Osteocyte (in vitro differentiated cells): ENCODE measurements at regions not wholly inside any gene's neighbourhood (a gene's known extent, or its start where the extent isn't known, plus 50 kb on each side); places are given as distances from the start of the nearest gene placed in this dataset.

Source experiments
- DNase-seq: peaks from one replicate; pipeline ENCODE4 v3.0.0; 2021; ENCODE audit warnings: mixed read lengths; ENCODE audit not compliant: unreplicated experiment; ENCODE audit errors: extremely low spot score
- H3K27ac Mint-ChIP-seq: one replicate; pipeline ENCODE4 v1.8.0; 2021; ENCODE audit warnings: mild to moderate bottlenecking, mixed read lengths; ENCODE audit not compliant: unreplicated experiment
- H3K27me3 Mint-ChIP-seq: one replicate; pipeline ENCODE4 v1.8.0; 2021; ENCODE audit warnings: mixed read lengths; ENCODE audit not compliant: unreplicated experiment
- H3K36me3 Mint-ChIP-seq: one replicate; pipeline ENCODE4 v1.8.0; 2021; ENCODE audit warnings: mixed read lengths; ENCODE audit not compliant: unreplicated experiment
- H3K4me1 Mint-ChIP-seq: one replicate; pipeline ENCODE4 v1.8.0; 2021; ENCODE audit warnings: mixed read lengths; ENCODE audit not compliant: unreplicated experiment
- H3K4me3 Mint-ChIP-seq: one replicate; pipeline ENCODE4 v1.8.0; 2021; ENCODE audit warnings: mild to moderate bottlenecking, moderate library complexity, mixed read lengths; ENCODE audit not compliant: unreplicated experiment
- H3K9me3 Mint-ChIP-seq: one replicate; pipeline ENCODE4 v1.8.0; 2021; ENCODE audit warnings: mixed read lengths; ENCODE audit not compliant: unreplicated experiment
- TF ChIP-seq, protein P1 (sequence below): fragments of 200-600 bp; sonication (generic); IDR thresholded peaks from 2 replicates; pipeline ENCODE4 v1.5.0; 2021; ENCODE audit warnings: antibody characterized with exemption, mild to moderate bottlenecking, moderate library complexity

DNA sequence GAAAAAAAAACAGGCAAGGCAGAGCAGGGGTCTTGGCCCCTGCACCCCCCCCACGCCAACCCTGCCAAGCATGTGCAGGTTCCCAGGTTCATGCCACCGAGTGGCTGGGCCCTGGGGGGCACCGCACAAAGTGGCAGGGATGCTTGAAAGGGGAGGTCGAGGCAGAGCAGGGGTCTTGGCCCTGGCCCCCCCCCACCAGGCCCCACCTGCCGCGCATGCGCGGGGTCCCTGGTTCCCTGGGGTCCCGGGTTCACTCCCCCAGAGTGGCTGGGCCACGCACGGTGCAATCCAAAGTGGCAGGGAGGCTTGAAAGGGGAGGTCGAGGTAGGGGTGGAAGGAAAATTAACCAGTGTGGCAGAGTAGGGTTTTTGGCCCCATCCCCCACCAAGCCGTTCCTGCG lies 312.2 kb downstream of the ALG10 start:
- H3K9me3 Mint-ChIP-seq = peaks cover 6% of the 10 kb centered on the region
- H3K4me1 Mint-ChIP-seq = no peaks in the 10 kb centered on the region
- no peak for DNase-seq
- TF ChIP-seq, protein P1, sequence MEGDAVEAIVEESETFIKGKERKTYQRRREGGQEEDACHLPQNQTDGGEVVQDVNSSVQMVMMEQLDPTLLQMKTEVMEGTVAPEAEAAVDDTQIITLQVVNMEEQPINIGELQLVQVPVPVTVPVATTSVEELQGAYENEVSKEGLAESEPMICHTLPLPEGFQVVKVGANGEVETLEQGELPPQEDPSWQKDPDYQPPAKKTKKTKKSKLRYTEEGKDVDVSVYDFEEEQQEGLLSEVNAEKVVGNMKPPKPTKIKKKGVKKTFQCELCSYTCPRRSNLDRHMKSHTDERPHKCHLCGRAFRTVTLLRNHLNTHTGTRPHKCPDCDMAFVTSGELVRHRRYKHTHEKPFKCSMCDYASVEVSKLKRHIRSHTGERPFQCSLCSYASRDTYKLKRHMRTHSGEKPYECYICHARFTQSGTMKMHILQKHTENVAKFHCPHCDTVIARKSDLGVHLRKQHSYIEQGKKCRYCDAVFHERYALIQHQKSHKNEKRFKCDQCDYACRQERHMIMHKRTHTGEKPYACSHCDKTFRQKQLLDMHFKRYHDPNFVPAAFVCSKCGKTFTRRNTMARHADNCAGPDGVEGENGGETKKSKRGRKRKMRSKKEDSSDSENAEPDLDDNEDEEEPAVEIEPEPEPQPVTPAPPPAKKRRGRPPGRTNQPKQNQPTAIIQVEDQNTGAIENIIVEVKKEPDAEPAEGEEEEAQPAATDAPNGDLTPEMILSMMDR = no peak
- H3K27me3 Mint-ChIP-seq = no peaks in the 10 kb centered on the region
- no peaks in the 10 kb centered on the region for H3K36me3 Mint-ChIP-seq
- no peak overlapping the region for H3K27ac Mint-ChIP-seq
- H3K4me3 Mint-ChIP-seq = no peak overlapping the region

DNA sequence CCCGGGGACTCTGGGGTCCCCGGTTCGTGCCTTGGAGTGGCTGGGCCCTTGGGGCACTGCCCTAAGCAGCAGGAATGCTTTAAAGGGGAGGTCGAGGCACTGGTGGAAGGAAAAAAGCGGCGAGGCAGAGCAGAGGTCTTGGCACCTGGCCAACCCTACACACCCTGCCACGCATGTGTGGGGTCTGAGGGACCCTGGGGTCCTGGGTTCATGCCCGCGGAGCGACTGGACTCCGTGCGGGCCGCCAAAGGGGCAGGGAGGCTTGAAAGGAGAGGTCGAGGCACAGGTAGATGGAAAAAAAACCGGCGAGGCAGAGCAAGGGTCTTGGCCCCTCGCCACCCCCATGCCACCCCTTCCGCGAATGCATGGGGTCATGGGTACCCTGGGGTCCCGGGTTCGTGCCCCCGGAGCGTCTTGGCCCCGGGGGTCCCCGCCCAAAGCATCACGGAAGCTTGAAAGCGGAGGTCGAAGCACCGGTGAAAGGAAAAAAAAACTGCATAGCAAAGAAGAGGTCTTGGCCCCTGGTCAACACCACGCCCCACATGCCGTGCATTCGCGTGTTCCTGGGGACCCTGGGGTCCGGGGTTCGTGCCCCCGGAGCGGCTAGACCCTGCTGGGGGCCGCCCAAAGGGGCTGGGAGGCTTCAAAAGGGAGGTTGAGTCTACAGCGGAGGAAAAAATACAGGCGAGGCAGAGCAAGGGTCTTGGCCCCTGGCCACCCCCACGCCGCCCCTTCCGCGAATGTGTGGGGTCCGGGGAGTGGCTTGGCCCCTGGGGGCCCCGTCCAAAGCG lies 312.9 kb downstream of the ALG10 start:
- H3K27me3 Mint-ChIP-seq = no peaks in the 10 kb centered on the region
- DNase-seq = no peak
- H3K4me1 Mint-ChIP-seq = no peaks in the 10 kb centered on the region
- H3K36me3 Mint-ChIP-seq = no peaks in the 10 kb centered on the region
- H3K27ac Mint-ChIP-seq = no peak overlapping the region
- H3K9me3 Mint-ChIP-seq = peaks cover 6% of the 10 kb centered on the region
- no peak overlapping the region for H3K4me3 Mint-ChIP-seq
- TF ChIP-seq, protein P1 = no peak

DNA sequence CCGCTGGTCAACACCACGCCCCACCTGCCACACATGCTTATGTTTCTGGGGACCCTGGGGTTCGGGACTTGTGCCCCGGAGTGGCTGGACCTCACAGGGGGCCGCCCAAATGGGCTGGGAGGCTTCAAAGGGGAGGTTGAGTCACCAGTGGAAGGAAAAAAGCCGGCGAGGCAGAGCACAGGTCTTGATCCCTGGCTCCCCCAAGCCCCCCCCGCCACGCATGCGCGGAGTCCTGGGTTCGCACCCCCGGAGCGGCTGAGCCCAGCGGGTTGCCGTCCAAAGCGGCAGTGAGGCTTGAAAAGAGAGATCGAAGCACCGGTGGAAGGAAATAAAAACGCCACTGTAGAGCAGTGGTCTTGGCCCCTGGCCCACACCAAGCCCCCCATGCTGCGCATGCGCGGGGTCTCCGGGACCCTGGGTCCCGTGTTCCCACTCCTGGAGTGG lies 313.5 kb downstream of the ALG10 start:
- Mint-ChIP-seq H3K36me3 (no peaks in the 10 kb centered on the region), H3K27me3 (no peaks in the 10 kb centered on the region), H3K27ac (no peak overlapping the region), H3K4me3 (no peak overlapping the region), H3K9me3 (peaks cover 6% of the 10 kb centered on the region), H3K4me1 (no peaks in the 10 kb centered on the region)
- TF ChIP-seq, protein P1 = no peak
- no peak for DNase-seq

DNA sequence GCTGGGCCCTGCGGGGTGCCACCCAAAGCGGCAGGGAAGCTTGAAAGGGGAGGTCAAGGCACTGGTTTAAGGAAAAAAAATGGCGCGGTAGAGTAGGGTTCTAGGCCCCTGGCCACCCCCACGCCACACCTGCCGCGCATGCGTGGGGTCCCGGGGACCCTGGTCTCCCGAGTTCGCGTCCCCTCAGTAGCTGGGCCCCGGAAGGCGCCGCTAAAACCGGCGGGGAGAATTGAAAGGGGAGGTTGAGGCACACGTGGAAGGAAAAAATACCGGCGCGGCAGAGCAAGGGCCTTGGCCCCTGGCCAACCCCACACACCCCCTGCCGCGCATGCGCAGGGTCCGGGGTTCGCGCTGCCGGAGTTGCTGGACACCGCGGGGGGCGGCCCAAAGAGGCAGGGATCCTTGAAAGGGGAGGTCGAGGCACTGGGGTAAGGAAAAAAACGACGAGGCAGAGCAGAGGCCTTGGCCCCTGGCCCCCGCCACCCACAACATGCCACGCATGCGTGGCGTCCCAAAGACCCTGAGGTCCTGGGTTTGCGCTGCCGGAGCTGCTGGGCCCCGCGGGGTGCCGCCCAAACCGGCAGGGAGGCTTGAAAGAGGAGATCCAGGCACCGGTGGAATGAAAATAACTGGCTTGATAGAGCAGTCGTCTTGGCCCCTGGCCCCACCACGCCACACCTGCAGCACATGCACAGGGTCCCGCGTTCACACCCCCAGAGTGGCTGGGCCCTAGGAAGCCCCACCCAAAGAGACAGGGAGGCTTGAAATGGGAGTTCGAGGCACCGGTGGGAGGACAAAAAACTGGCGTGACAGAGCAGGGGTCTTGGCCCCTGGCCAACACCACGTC lies 314.5 kb downstream of the ALG10 start:
- Mint-ChIP-seq H3K4me1 (no peaks in the 10 kb centered on the region), H3K27ac (no peak overlapping the region), H3K9me3 (peaks cover 6% of the 10 kb centered on the region), H3K36me3 (no peaks in the 10 kb centered on the region), H3K4me3 (no peak overlapping the region), H3K27me3 (no peaks in the 10 kb centered on the region)
- DNase-seq = no peak
- TF ChIP-seq, protein P1 = no peak

DNA sequence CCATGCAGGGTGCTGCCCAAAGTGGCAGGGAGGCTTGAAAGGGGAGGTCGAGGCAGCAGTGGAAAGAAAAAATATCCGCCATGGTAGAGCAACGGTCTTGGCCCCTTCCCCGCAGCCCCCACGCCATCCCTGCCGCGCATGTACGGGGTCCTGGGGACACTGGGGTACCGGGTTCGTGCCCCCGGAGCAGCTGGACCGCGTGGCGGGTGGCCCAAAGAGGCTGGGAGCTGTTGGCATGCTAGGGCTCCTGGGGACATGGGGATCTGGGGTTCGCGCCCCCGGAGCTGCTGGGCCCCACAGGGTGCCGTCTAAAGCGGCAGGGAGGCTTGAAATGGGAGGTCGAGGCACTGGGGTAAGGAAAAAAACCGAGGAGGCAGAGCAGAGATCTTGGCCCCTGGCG lies 316.5 kb downstream of the ALG10 start:
- no peaks in the 10 kb centered on the region for H3K27me3 Mint-ChIP-seq
- TF ChIP-seq, protein P1 = no peak
- DNase-seq = no peak
- H3K4me1 Mint-ChIP-seq = no peaks in the 10 kb centered on the region
- H3K36me3 Mint-ChIP-seq = no peaks in the 10 kb centered on the region
- no peak overlapping the region for H3K27ac Mint-ChIP-seq
- H3K9me3 Mint-ChIP-seq = peaks cover 6% of the 10 kb centered on the region
- no peak overlapping the region for H3K4me3 Mint-ChIP-seq
